Endothelial cell of umbilical vein (primary cell): ENCODE measurements at regions not wholly inside any gene's neighbourhood (a gene's known extent, or its start where the extent isn't known, plus 50 kb on each side); places are given as distances from the start of the nearest gene placed in this dataset.

Source experiments
- BruUV-seq: library from RNA; stranded (reverse); fragments of 400-500 nt; replicated peaks from 2 replicates; lab custom pipeline; 2021; lab: Mats Ljungman, UMichigan
- CTCF ChIA-PET: fragments of 300-600, 350-600 bp; sonication (Branson Sonifier 250); formaldehyde crosslinking; loops from one replicate; lab custom pipeline; 2021; ENCODE audit warnings: antibody characterized with exemption, inconsistent platforms; lab: Charles Lee
- POLR2A ChIA-PET: fragments of 300-600, 350-600 bp; sonication (Branson Sonifier 250); formaldehyde crosslinking; loops from one replicate; lab custom pipeline; 2021; ENCODE audit warnings: antibody characterized with exemption, inconsistent platforms; lab: Charles Lee
- DNase-seq: peaks from one replicate; pipeline ENCODE4 v3.0.0-alpha.2; 2011; ENCODE audit warnings: low read depth, low spot score
- FAIRE-seq: peaks from 2 replicates; lab custom pipeline; 2011; peaks lifted over from hg19 to GRCh38; lab: Jason Lieb, UNC
- H2AFZ ChIP-seq: 2 replicates; pipeline ENCODE4 v1.6.0; 2012; ENCODE audit warnings: low read depth, low read length, control low read depth, inconsistent platforms
- H3K27ac ChIP-seq: 2 replicates; pipeline ENCODE4 v1.5.1; 2011; ENCODE audit warnings: low read depth, mild to moderate bottlenecking, control low read depth, low read length, moderate library complexity; ENCODE audit not compliant: insufficient read depth
- H3K27me3 ChIP-seq, 2 experiments: 2 replicates each; pipeline versions ENCODE4 v1.6.0 to v1.6.1; 2011; ENCODE audit warnings: low read length in 2 of 2, mixed read lengths in 1 of 2; ENCODE audit not compliant: control insufficient read depth in 2 of 2, insufficient read depth in 2 of 2
- H3K36me3 ChIP-seq, 2 experiments: 2 replicates in 1 of 2; 3 replicates in 1 of 2; pipeline ENCODE4 v1.5.1; 2011; ENCODE audit warnings: low read length in 2 of 2, mild to moderate bottlenecking in 1 of 2, moderate library complexity in 1 of 2; ENCODE audit not compliant: control insufficient read depth in 2 of 2, insufficient read depth in 2 of 2; ENCODE audit errors: extremely low read depth in 1 of 2
- H3K4me1 ChIP-seq: 3 replicates; pipeline ENCODE4 v1.5.1; 2011; ENCODE audit warnings: mild to moderate bottlenecking, low read length; ENCODE audit not compliant: control insufficient read depth, insufficient read depth; ENCODE audit errors: extremely low read depth
- H3K4me2 ChIP-seq: 2 replicates; pipeline ENCODE4 v1.6.1; 2011; ENCODE audit warnings: low read length, control low read depth, mixed read lengths; ENCODE audit not compliant: insufficient read depth
- H3K4me3 ChIP-seq, 3 experiments: fragments of 200-600 bp in 1 of 3; sonication (generic), shearing (Covaris generic) in 1 of 3; replicated peaks in 1 of 3; 2 replicates each; pipeline ENCODE4 v1.5.1; 2011 to 2016; ENCODE audit warnings: control low read depth in 3 of 3, low read length in 3 of 3, mild to moderate bottlenecking in 2 of 3, inconsistent platforms in 1 of 3, low read depth in 1 of 3, moderate library complexity in 1 of 3; ENCODE audit not compliant: insufficient read depth in 1 of 3
- H3K79me2 ChIP-seq: 2 replicates; pipeline ENCODE4 v1.6.0; 2012; ENCODE audit warnings: low read length, inconsistent platforms; ENCODE audit not compliant: control insufficient read depth, insufficient read depth
- H3K9ac ChIP-seq: replicated peaks from 2 replicates; pipeline ENCODE3; 2011; ENCODE audit warnings: low read length, control low read depth; ENCODE audit not compliant: insufficient read depth; ENCODE audit errors: extremely low read depth
- H3K9me1 ChIP-seq: replicated peaks from 3 replicates; pipeline ENCODE4 v1.6.0; 2011; ENCODE audit warnings: mild to moderate bottlenecking, low read length; ENCODE audit not compliant: control insufficient read depth, insufficient read depth; ENCODE audit errors: extremely low read depth
- H3K9me3 ChIP-seq: replicated peaks from 2 replicates; pipeline ENCODE4 v1.5.1; 2012; ENCODE audit warnings: low read length, inconsistent platforms; ENCODE audit not compliant: control insufficient read depth, insufficient read depth
- H4K20me1 ChIP-seq: replicated peaks from 2 replicates; pipeline ENCODE3; 2011; ENCODE audit warnings: mild to moderate bottlenecking, low read length; ENCODE audit not compliant: control insufficient read depth, insufficient read depth; ENCODE audit errors: extremely low read depth
- EZH2 ChIP-seq: IDR thresholded peaks from 2 replicates; pipeline ENCODE4 v1.6.1; 2012; ENCODE audit warnings: borderline replicate concordance, low read depth, mild to moderate bottlenecking, moderate library complexity, low read length, inconsistent platforms; ENCODE audit not compliant: severe bottlenecking
- FOS ChIP-seq: IDR thresholded peaks from 2 replicates; pipeline ENCODE4 v1.6.1; 2011; ENCODE audit warnings: mild to moderate bottlenecking, low read length, moderate library complexity, borderline replicate concordance; ENCODE audit not compliant: insufficient read depth
- GATA2 ChIP-seq: IDR thresholded peaks from 2 replicates; pipeline ENCODE4 v1.7.0; 2011; ENCODE audit warnings: low read depth, mild to moderate bottlenecking, moderate library complexity, mixed read lengths, low read length; ENCODE audit not compliant: insufficient read length, insufficient read depth
- JUN ChIP-seq: IDR thresholded peaks from 2 replicates; pipeline ENCODE4 v1.6.1; 2011; ENCODE audit warnings: borderline replicate concordance, low read depth; ENCODE audit not compliant: insufficient read length, insufficient read depth
- MYC ChIP-seq: IDR thresholded peaks from one replicate; pipeline ENCODE4 v1.6.1; 2011; ENCODE audit warnings: mild to moderate bottlenecking, low read depth, low read length
- POLR2A ChIP-seq: IDR thresholded peaks from 2 replicates; pipeline ENCODE4 v1.6.1; 2012; ENCODE audit warnings: low read depth, mild to moderate bottlenecking, control low read depth, low read length
- POLR2AphosphoS5 ChIP-seq: IDR thresholded peaks from 2 replicates; pipeline ENCODE4 v1.6.1; 2012; ENCODE audit warnings: low read depth, mild to moderate bottlenecking, control low read depth, low read length, moderate library complexity; ENCODE audit not compliant: insufficient read depth
- dilution Hi-C: fragments of 300-500 bp; cut with MboI; formaldehyde crosslinking; loops from one replicate; pipeline ENCODE4 v1.15.0; 2019; ENCODE audit warnings: low sequenced_read_pairs; ENCODE audit not compliant: extremely low pct_ligation_motif_present
- intact Hi-C: fragments of 100-400 bp; cut with micrococcal nuclease; formaldehyde crosslinking; loops from one replicate; pipeline ENCODE4 v1.10.0; 2022
- TF ChIP-seq, protein P1 (sequence below): IDR thresholded peaks from 2 replicates; pipeline ENCODE4 v1.6.1; 2011; ENCODE audit not compliant: insufficient read depth, insufficient read length
- TF ChIP-seq, protein P2 (sequence below), 2 donors: IDR thresholded peaks; 1 replicate in 1 of 2; 2 replicates in 1 of 2; pipeline ENCODE4 v1.5.1; 2011; ENCODE audit warnings: low read length in 2 of 2, mild to moderate bottlenecking in 2 of 2, moderate library complexity in 2 of 2, control low read depth in 1 of 2, inconsistent platforms in 1 of 2, low read depth in 1 of 2; ENCODE audit not compliant: insufficient read depth in 1 of 2; ENCODE audit errors: extremely low read depth in 1 of 2

DNA sequence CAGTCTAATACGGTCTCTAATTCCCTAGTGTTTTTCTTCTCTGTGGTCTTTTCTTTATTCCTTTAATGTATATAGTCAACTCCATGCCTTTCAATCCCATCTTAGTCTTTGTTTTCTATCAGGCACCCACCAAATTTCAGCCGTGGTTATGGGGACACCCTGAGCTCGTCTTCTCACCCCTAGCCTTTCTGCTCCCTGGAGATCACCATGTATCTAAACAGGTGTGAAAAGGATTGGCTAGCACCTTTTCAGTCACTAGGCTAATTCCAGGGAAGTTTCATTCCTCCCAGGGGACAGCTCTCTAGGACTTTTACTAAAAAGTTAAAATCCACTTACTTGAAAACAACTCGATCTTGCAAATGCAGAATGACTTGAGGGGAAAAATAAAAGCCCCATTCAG is 291.3 kb downstream of the ETNK1 start:
- no peaks in the 10 kb centered on the region for H3K4me1 ChIP-seq
- ChIA-PET POLR2A (no interaction called here), CTCF (no interaction called here)
- H3K9me3 ChIP-seq, result no peaks in the 10 kb centered on the region
- H3K27me3 ChIP-seq, result no peaks in the 10 kb centered on the region
- no peaks in the 10 kb centered on the region for H3K79me2 ChIP-seq
- no peaks in the 10 kb centered on the region for H4K20me1 ChIP-seq
- no TSS peak for BruUV-seq
- H2AFZ ChIP-seq, result no peak overlapping the region
- no peaks in the 10 kb centered on the region for H3K36me3 ChIP-seq
- no peak for TF ChIP-seq GATA2
- TF ChIP-seq, protein P1, sequence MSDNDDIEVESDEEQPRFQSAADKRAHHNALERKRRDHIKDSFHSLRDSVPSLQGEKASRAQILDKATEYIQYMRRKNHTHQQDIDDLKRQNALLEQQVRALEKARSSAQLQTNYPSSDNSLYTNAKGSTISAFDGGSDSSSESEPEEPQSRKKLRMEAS, result no peak
- TF ChIP-seq, protein P2, sequence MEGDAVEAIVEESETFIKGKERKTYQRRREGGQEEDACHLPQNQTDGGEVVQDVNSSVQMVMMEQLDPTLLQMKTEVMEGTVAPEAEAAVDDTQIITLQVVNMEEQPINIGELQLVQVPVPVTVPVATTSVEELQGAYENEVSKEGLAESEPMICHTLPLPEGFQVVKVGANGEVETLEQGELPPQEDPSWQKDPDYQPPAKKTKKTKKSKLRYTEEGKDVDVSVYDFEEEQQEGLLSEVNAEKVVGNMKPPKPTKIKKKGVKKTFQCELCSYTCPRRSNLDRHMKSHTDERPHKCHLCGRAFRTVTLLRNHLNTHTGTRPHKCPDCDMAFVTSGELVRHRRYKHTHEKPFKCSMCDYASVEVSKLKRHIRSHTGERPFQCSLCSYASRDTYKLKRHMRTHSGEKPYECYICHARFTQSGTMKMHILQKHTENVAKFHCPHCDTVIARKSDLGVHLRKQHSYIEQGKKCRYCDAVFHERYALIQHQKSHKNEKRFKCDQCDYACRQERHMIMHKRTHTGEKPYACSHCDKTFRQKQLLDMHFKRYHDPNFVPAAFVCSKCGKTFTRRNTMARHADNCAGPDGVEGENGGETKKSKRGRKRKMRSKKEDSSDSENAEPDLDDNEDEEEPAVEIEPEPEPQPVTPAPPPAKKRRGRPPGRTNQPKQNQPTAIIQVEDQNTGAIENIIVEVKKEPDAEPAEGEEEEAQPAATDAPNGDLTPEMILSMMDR (IDR thresholded peaks at IDR 0.05; ENCODE audit: extremely low read depth in 1 of 2, insufficient read depth in 1 of 2, low read depth in 1 of 2, low read length in 2 of 2), result no peak
- TF ChIP-seq POLR2AphosphoS5, result no peak
- no peak for TF ChIP-seq JUN
- TF ChIP-seq MYC, result no peak
- TF ChIP-seq EZH2, result no peak
- no peak for TF ChIP-seq FOS
- TF ChIP-seq POLR2A, result no peak
- DNase-seq (no peak), FAIRE-seq (no peak)
- intact Hi-C loops, result no loop called here
- no peak overlapping the region for H3K9ac ChIP-seq
- no peak overlapping the region for H3K4me2 ChIP-seq
- no peak overlapping the region for H3K4me3 ChIP-seq
- dilution Hi-C loops, result no loop called here
- H3K27ac ChIP-seq, result no peak overlapping the region
- H3K9me1 ChIP-seq, result no peaks in the 10 kb centered on the region
